Ascending aorta (tissue), 2 donors: ENCODE measurements at regions not wholly inside any gene's neighbourhood (a gene's known extent, or its start where the extent isn't known, plus 50 kb on each side); places are given as distances from the start of the nearest gene placed in this dataset.

Source experiments
- DNase-seq, 2 donors: peaks; one replicate each; pipeline ENCODE4 v3.0.0-alpha.2; 2019; ENCODE audit warnings: low spot score in 2 of 2
- H3K27ac ChIP-seq, 2 donors: fragments of 200-600 bp; sonication (generic); one replicate each; pipeline ENCODE4 v1.5.1; 2016 to 2017; ENCODE audit warnings: mild to moderate bottlenecking in 1 of 2
- H3K27me3 ChIP-seq: fragments of 200-600 bp; sonication (generic); one replicate; pipeline ENCODE4 v1.5.1; 2017
- H3K36me3 ChIP-seq, 2 donors: fragments of 200-600 bp; sonication (generic); one replicate each; pipeline ENCODE4 v1.5.1; 2016
- H3K4me1 ChIP-seq, 2 donors: fragments of 200-600 bp; sonication (generic); one replicate each; pipeline ENCODE4 v1.5.1; 2016 to 2017; ENCODE audit warnings: mild to moderate bottlenecking in 1 of 2
- H3K4me3 ChIP-seq, 2 donors: fragments of 200-600 bp; sonication (generic); one replicate each; pipeline ENCODE4 v1.5.1; 2016 to 2017; ENCODE audit warnings: mild to moderate bottlenecking in 1 of 2
- H3K9me3 ChIP-seq, 2 donors: fragments of 200-600 bp; sonication (generic); one replicate each; pipeline ENCODE4 v1.5.1; 2016
- intact Hi-C: fragments of 100-400 bp; cut with DNase I; formaldehyde crosslinking; loops from one replicate; pipeline ENCODE4 v1.15.1; 2023
- TF ChIP-seq, protein P1 (sequence below), 3 experiments: fragments of 200-600 bp in 2 of 3; fragments of 450-650 bp in 1 of 3; sonication (generic) in 2 of 3; IDR thresholded peaks; one replicate each; pipeline ENCODE4 v1.5.1; 2016 to 2019; ENCODE audit warnings: antibody characterized with exemption in 3 of 3, mild to moderate bottlenecking in 1 of 3, moderate library complexity in 1 of 3

GRCh38 chr11:81634483-81634882 is 1099.2 kb downstream of the FAM181B start:
- no peak for DNase-seq
- TF ChIP-seq, protein P1, sequence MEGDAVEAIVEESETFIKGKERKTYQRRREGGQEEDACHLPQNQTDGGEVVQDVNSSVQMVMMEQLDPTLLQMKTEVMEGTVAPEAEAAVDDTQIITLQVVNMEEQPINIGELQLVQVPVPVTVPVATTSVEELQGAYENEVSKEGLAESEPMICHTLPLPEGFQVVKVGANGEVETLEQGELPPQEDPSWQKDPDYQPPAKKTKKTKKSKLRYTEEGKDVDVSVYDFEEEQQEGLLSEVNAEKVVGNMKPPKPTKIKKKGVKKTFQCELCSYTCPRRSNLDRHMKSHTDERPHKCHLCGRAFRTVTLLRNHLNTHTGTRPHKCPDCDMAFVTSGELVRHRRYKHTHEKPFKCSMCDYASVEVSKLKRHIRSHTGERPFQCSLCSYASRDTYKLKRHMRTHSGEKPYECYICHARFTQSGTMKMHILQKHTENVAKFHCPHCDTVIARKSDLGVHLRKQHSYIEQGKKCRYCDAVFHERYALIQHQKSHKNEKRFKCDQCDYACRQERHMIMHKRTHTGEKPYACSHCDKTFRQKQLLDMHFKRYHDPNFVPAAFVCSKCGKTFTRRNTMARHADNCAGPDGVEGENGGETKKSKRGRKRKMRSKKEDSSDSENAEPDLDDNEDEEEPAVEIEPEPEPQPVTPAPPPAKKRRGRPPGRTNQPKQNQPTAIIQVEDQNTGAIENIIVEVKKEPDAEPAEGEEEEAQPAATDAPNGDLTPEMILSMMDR (IDR thresholded peaks at IDR 0.05): no peak
- Histone ChIP-seq H3K27me3 (no peaks in the 10 kb centered on the region), H3K9me3 (no peaks in the 10 kb centered on the region), H3K4me3 (no peak overlapping the region), H3K27ac (no peak overlapping the region), H3K36me3 (no peaks in the 10 kb centered on the region), H3K4me1 (no peaks in the 10 kb centered on the region)
- intact Hi-C loops: no loop called here

- TF ChIP-seq, protein P1 (IDR thresholded peaks at IDR 0.05): no peak
- H3K36me3 ChIP-seq: no peaks in the 10 kb centered on the region
- no peaks in the 10 kb centered on the region for H3K9me3 ChIP-seq
- no peaks in the 10 kb centered on the region for H3K27me3 ChIP-seq
- intact Hi-C loops: no loop called here
- no peak for DNase-seq
- H3K27ac ChIP-seq: no peak overlapping the region
- no peaks in the 10 kb centered on the region for H3K4me1 ChIP-seq
- H3K4me3 ChIP-seq: no peak overlapping the region
These were observed 1131.2 kb downstream of the FAM181B start for GRCh38 chr11:81602508-81602907.

GRCh38 chr11:81596704-81597103 is 1137.0 kb downstream of the FAM181B start:
- TF ChIP-seq, protein P1 (IDR thresholded peaks at IDR 0.05): no peak
- intact Hi-C loops: no loop called here
- H3K27ac ChIP-seq: no peak overlapping the region
- no peak overlapping the region for H3K4me3 ChIP-seq
- no peaks in the 10 kb centered on the region for H3K9me3 ChIP-seq
- DNase-seq: no peak
- no peaks in the 10 kb centered on the region for H3K4me1 ChIP-seq
- no peaks in the 10 kb centered on the region for H3K27me3 ChIP-seq
- no peaks in the 10 kb centered on the region for H3K36me3 ChIP-seq

- no peaks in the 10 kb centered on the region for H3K27me3 ChIP-seq
- TF ChIP-seq, protein P1 (IDR thresholded peaks at IDR 0.05): no peak
- DNase-seq: no peak
- no peaks in the 10 kb centered on the region for H3K9me3 ChIP-seq
- intact Hi-C loops: no loop called here
- H3K36me3 ChIP-seq: no peaks in the 10 kb centered on the region
- no peak overlapping the region for H3K4me3 ChIP-seq
- no peak overlapping the region for H3K27ac ChIP-seq
- no peaks in the 10 kb centered on the region for H3K4me1 ChIP-seq
These were observed 1148.2 kb downstream of the FAM181B start for GRCh38 chr11:81585390-81585933.

DNA sequence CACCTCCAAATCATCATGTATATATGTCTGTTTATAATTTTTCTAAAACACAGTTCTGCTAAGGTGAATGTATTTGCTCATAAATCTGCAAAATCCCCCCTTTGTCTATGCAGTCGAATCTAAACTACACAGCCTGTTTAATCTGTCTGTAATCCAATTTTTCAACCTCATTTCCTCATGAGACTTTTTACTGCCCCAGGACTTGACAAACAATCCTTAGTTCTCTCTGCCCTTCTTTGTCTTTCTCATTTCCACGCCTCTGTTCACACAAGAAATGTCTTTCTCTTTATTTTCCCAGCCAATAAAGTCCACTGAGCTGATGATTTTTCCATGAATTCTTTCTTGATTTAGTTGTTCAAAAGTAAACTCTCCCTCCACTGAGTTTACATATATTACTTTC is 1154.3 kb downstream of the FAM181B start:
- TF ChIP-seq, protein P1 (IDR thresholded peaks at IDR 0.05): no peak
- Histone ChIP-seq H3K27ac (no peak overlapping the region), H3K9me3 (no peaks in the 10 kb centered on the region), H3K4me1 (no peaks in the 10 kb centered on the region), H3K36me3 (no peaks in the 10 kb centered on the region), H3K27me3 (no peaks in the 10 kb centered on the region), H3K4me3 (no peak overlapping the region)
- no peak for DNase-seq
- intact Hi-C loops: no loop called here

GRCh38 chr11:81578571-81578970 is 1155.1 kb downstream of the FAM181B start:
- no peaks in the 10 kb centered on the region for H3K36me3 ChIP-seq
- intact Hi-C loops: no loop called here

More at GRCh38 chr11:81578571-81578970, 1155.1 kb downstream of the FAM181B start:
- no peak for DNase-seq
- H3K4me3 ChIP-seq: no peak overlapping the region
- H3K27me3 ChIP-seq: no peaks in the 10 kb centered on the region
- H3K4me1 ChIP-seq: no peaks in the 10 kb centered on the region
- H3K9me3 ChIP-seq: no peaks in the 10 kb centered on the region
- TF ChIP-seq, protein P1 (IDR thresholded peaks at IDR 0.05): no peak
- no peak overlapping the region for H3K27ac ChIP-seq
